ENCODE measurements at regions not wholly inside any gene's neighbourhood (a gene's known extent, or its start where the extent isn't known, plus 50 kb on each side); places are given as distances from the start of the nearest gene placed in this dataset.

DNA sequence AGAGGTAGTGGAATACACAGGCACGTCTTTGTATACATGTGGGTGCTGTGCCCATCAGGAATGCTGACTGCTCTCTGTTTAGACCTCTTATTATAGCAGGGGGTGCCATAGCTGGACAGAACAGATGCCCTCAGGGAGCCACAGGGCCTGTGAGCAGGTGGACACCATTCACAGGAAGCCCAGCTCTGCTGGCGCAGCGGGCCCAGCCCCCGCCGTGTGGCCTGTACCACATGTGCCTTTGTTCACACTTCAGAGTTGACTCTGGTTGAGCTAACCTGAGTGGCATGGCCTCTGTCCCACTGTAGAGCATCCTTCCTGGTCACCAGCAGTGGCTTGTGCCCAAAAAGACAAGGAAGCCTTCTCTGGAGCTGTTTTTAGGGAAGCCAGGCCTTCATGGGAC lies 730.9 kb upstream of the ID2 start:
- H3K27ac ChIP-seq (ENCODE audit: extremely low read depth, low read depth, low read length) = no peak overlapping the region
- no peaks in the 10 kb centered on the region for H3K4me1 ChIP-seq (ENCODE audit: control insufficient read depth, insufficient read depth, low read length)
- POLR2A ChIA-PET = no interaction called here
- TF ChIP-seq ZNF501 (tag by site-specific recombination; IDR thresholded peaks at IDR 0.05) (no peak), ZNF571 (tag by site-specific recombination; IDR thresholded peaks at IDR 0.05) (no peak), WT1 (tag by site-specific recombination; IDR thresholded peaks at IDR 0.05) (no peak), KLF8 (tag by site-specific recombination; IDR thresholded peaks at IDR 0.05) (no peak), KLF16 (tag by site-specific recombination; IDR thresholded peaks at IDR 0.05) (no peak), ZNF777 (tag by site-specific recombination; IDR thresholded peaks at IDR 0.05; ENCODE audit: borderline replicate concordance) (no peak), SP3 (tag by site-specific recombination; IDR thresholded peaks at IDR 0.05) (no peak), GLIS2 (tag by site-specific recombination; IDR thresholded peaks at IDR 0.05) (no peak), ZNF561 (tag by site-specific recombination; IDR thresholded peaks at IDR 0.05; ENCODE audit: borderline replicate concordance) (no peak), KLF1 (tag by site-specific recombination; IDR thresholded peaks at IDR 0.05) (no peak), ZNF529 (tag by site-specific recombination; IDR thresholded peaks at IDR 0.05; ENCODE audit: insufficient replicate concordance) (no peak), ZNF112 (tag by site-specific recombination; IDR thresholded peaks at IDR 0.05) (no peak), ZNF639 (tag by site-specific recombination; IDR thresholded peaks at IDR 0.05) (no peak), ZNF768 (tag by site-specific recombination; IDR thresholded peaks at IDR 0.05) (no peak), ZNF202 (tag by site-specific recombination; IDR thresholded peaks at IDR 0.05; ENCODE audit: borderline replicate concordance) (no peak)
- TF ChIP-seq, protein P1, sequence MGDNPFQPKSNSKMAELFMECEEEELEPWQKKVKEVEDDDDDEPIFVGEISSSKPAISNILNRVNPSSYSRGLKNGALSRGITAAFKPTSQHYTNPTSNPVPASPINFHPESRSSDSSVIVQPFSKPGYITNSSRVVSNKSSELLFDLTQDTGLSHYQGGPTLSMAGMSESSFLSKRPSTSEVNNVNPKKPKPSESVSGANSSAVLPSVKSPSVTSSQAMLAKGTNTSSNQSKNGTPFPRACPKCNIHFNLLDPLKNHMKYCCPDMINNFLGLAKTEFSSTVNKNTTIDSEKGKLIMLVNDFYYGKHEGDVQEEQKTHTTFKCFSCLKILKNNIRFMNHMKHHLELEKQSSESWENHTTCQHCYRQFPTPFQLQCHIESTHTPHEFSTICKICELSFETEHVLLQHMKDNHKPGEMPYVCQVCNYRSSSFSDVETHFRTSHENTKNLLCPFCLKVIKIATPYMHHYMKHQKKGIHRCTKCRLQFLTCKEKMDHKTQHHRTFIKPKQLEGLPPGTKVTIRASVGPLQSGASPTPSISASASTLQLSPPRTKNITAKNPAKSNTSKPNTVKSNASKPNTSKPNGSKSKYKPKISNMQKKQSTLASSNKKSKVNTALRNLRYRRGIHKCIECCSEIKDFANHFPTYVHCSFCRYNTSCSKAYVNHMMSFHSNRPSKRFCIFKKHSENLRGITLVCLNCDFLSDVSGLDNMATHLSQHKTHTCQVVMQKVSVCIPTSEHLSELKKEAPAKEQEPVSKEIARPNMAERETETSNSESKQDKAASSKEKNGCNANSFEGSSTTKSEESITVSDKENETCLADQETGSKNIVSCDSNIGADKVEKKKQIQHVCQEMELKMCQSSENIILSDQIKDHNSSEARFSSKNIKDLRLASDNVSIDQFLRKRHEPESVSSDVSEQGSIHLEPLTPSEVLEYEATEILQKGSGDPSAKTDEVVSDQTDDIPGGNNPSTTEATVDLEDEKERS (tag by site-specific recombination; IDR thresholded peaks at IDR 0.05) = no peak
- TF ChIP-seq, protein P2, sequence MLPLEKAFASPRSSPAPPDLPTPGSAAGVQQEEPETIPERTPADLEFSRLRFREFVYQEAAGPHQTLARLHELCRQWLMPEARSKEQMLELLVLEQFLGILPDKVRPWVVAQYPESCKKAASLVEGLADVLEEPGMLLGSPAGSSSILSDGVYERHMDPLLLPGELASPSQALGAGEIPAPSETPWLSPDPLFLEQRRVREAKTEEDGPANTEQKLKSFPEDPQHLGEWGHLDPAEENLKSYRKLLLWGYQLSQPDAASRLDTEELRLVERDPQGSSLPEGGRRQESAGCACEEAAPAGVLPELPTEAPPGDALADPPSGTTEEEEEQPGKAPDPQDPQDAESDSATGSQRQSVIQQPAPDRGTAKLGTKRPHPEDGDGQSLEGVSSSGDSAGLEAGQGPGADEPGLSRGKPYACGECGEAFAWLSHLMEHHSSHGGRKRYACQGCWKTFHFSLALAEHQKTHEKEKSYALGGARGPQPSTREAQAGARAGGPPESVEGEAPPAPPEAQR (tag by site-specific recombination; IDR thresholded peaks at IDR 0.05) = no peak
- H3K36me3 ChIP-seq (ENCODE audit: control insufficient read depth in 2 of 2, insufficient read depth in 1 of 2, low read length in 2 of 2) = no peaks in the 10 kb centered on the region
- H3K4me3 ChIP-seq (ENCODE audit: low read depth, low read length) = no peak overlapping the region
- H3K9me3 ChIP-seq (ENCODE audit: control insufficient read depth, insufficient read depth, low read depth, low read length) = no peaks in the 10 kb centered on the region
- CTCF ChIA-PET = no interaction called here

GRCh38 chr2:7951490-7951889 lies 730.4 kb upstream of the ID2 start:
- no peak overlapping the region for H3K4me3 ChIP-seq (ENCODE audit: low read depth, low read length)
- H3K4me1 ChIP-seq (ENCODE audit: control insufficient read depth, insufficient read depth, low read length) = no peaks in the 10 kb centered on the region
- ChIA-PET POLR2A (no interaction called here), CTCF (no interaction called here)
- H3K27ac ChIP-seq (ENCODE audit: extremely low read depth, low read depth, low read length) = no peak overlapping the region
- H3K9me3 ChIP-seq (ENCODE audit: control insufficient read depth, insufficient read depth, low read depth, low read length) = no peaks in the 10 kb centered on the region
- no peaks in the 10 kb centered on the region for H3K36me3 ChIP-seq (ENCODE audit: control insufficient read depth in 2 of 2, insufficient read depth in 1 of 2, low read length in 2 of 2)
- TF ChIP-seq ZNF449 (tag by site-specific recombination; IDR thresholded peaks at IDR 0.05) (no peak), REST (tag by site-specific recombination; IDR thresholded peaks at IDR 0.05) (no peak), ZFP69B (tag by site-specific recombination; IDR thresholded peaks at IDR 0.05) (no peak), SP3 (tag by site-specific recombination; IDR thresholded peaks at IDR 0.05) (no peak), SALL2 (tag by site-specific recombination; IDR thresholded peaks at IDR 0.05; ENCODE audit: borderline replicate concordance) (no peak), KLF8 (tag by site-specific recombination; IDR thresholded peaks at IDR 0.05) (no peak), ZNF777 (tag by site-specific recombination; IDR thresholded peaks at IDR 0.05; ENCODE audit: borderline replicate concordance) (no peak), ZBTB20 (tag by site-specific recombination; IDR thresholded peaks at IDR 0.05) (no peak), ZNF311 (tag by site-specific recombination; IDR thresholded peaks at IDR 0.05; ENCODE audit: borderline replicate concordance) (no peak), PRDM1 (tag by site-specific recombination; IDR thresholded peaks at IDR 0.05) (no peak), ZNF521 (tag by site-specific recombination; IDR thresholded peaks at IDR 0.05) (no peak), ZNF292 (tag by site-specific recombination; IDR thresholded peaks at IDR 0.05; ENCODE audit: borderline replicate concordance, low read depth) (no peak)
